ENCODE measurements at regions not wholly inside any gene's neighbourhood (a gene's known extent, or its start where the extent isn't known, plus 50 kb on each side); places are given as distances from the start of the nearest gene placed in this dataset.

GRCh38 chr21:39124681-39125251 lies 58.5 kb downstream of the PSMG1 start:
- TF ChIP-seq CTCF (IDR thresholded peaks at IDR 0.05), result no peak
- Mint-ChIP-seq H3K36me3 (ENCODE audit: unreplicated experiment) (peaks cover 11% of the 10 kb centered on the region), H3K4me3 (ENCODE audit: unreplicated experiment) (no peak overlapping the region), H3K9me3 (ENCODE audit: unreplicated experiment) (peaks cover 12% of the 10 kb centered on the region), H3K27ac (ENCODE audit: unreplicated experiment) (no peak overlapping the region), H3K4me1 (ENCODE audit: unreplicated experiment) (peaks cover 14% of the 10 kb centered on the region), H3K27me3 (ENCODE audit: unreplicated experiment) (peaks cover 3% of the 10 kb centered on the region)
- no peak for DNase-seq (ENCODE audit: extremely low spot score, unreplicated experiment)

GRCh38 chr21:39123375-39123774 lies 59.9 kb downstream of the PSMG1 start:
- H3K4me1 Mint-ChIP-seq (ENCODE audit: unreplicated experiment), result peaks cover 14% of the 10 kb centered on the region
- H3K36me3 Mint-ChIP-seq (ENCODE audit: unreplicated experiment), result peaks cover 11% of the 10 kb centered on the region
- peaks cover under 1% of the 10 kb centered on the region for H3K27me3 Mint-ChIP-seq (ENCODE audit: unreplicated experiment)
- no peak overlapping the region for H3K27ac Mint-ChIP-seq (ENCODE audit: unreplicated experiment)
- no peak overlapping the region for H3K4me3 Mint-ChIP-seq (ENCODE audit: unreplicated experiment)
- DNase-seq (ENCODE audit: extremely low spot score, unreplicated experiment), result no peak
- peaks cover 12% of the 10 kb centered on the region for H3K9me3 Mint-ChIP-seq (ENCODE audit: unreplicated experiment)
- TF ChIP-seq CTCF (IDR thresholded peaks at IDR 0.05), result no peak

- no peaks in the 10 kb centered on the region for H3K27me3 Mint-ChIP-seq (ENCODE audit: unreplicated experiment)
These were observed 61.5 kb downstream of the PSMG1 start for GRCh38 chr21:39121600-39122355.

GRCh38 chr21:39120876-39121599 lies 62.2 kb downstream of the PSMG1 start:
- Mint-ChIP-seq H3K4me1 (ENCODE audit: unreplicated experiment) (peaks cover 19% of the 10 kb centered on the region), H3K4me3 (ENCODE audit: unreplicated experiment) (no peak overlapping the region), H3K27me3 (ENCODE audit: unreplicated experiment) (no peaks in the 10 kb centered on the region), H3K36me3 (ENCODE audit: unreplicated experiment) (peaks cover 11% of the 10 kb centered on the region), H3K27ac (ENCODE audit: unreplicated experiment) (no peak overlapping the region), H3K9me3 (ENCODE audit: unreplicated experiment) (peaks cover 12% of the 10 kb centered on the region)
- no peak for TF ChIP-seq CTCF (IDR thresholded peaks at IDR 0.05)
- DNase-seq (ENCODE audit: extremely low spot score, unreplicated experiment), result no peak

More at GRCh38 chr21:39121600-39122355, 61.5 kb downstream of the PSMG1 start:
- Mint-ChIP-seq H3K36me3 (ENCODE audit: unreplicated experiment) (peaks cover 11% of the 10 kb centered on the region), H3K4me3 (ENCODE audit: unreplicated experiment) (no peak overlapping the region), H3K9me3 (ENCODE audit: unreplicated experiment) (peaks cover 12% of the 10 kb centered on the region), H3K4me1 (ENCODE audit: unreplicated experiment) (peaks cover 14% of the 10 kb centered on the region), H3K27ac (ENCODE audit: unreplicated experiment) (no peak overlapping the region)
- no peak for TF ChIP-seq CTCF (IDR thresholded peaks at IDR 0.05)
- DNase-seq (ENCODE audit: extremely low spot score, unreplicated experiment), result no peak

- TF ChIP-seq CTCF (IDR thresholded peaks at IDR 0.05), result no peak
- H3K36me3 Mint-ChIP-seq (ENCODE audit: unreplicated experiment), result peaks cover 11% of the 10 kb centered on the region
- H3K9me3 Mint-ChIP-seq (ENCODE audit: unreplicated experiment), result peaks cover 12% of the 10 kb centered on the region
- H3K27me3 Mint-ChIP-seq (ENCODE audit: unreplicated experiment), result no peaks in the 10 kb centered on the region
- no peak overlapping the region for H3K4me3 Mint-ChIP-seq (ENCODE audit: unreplicated experiment)
- H3K4me1 Mint-ChIP-seq (ENCODE audit: unreplicated experiment), result peaks cover 27% of the 10 kb centered on the region
- H3K27ac Mint-ChIP-seq (ENCODE audit: unreplicated experiment), result no peak overlapping the region
- no peak for DNase-seq (ENCODE audit: extremely low spot score, unreplicated experiment)
These were observed 63.4 kb downstream of the PSMG1 start for GRCh38 chr21:39119891-39120290.

All from osteocyte (in vitro differentiated cells).